HFFc6 (cell line): ENCODE measurements at regions not wholly inside any gene's neighbourhood (a gene's known extent, or its start where the extent isn't known, plus 50 kb on each side); places are given as distances from the start of the nearest gene placed in this dataset.

ENCODE experiments used
- DNase-seq: peaks from one replicate; pipeline ENCODE4 v3.0.0-alpha.2; 2018
- H3K27ac Mint-ChIP-seq: 2 replicates; pipeline ENCODE4 v1.8.0; 2020; ENCODE audit warnings: mild to moderate bottlenecking, mixed read lengths
- H3K27me3 Mint-ChIP-seq: 2 replicates; pipeline ENCODE4 v1.8.0; 2021; ENCODE audit warnings: mild to moderate bottlenecking, moderate library complexity, mixed read lengths; ENCODE audit not compliant: insufficient read depth
- H3K36me3 Mint-ChIP-seq: 2 replicates; pipeline ENCODE4 v1.8.0; 2021; ENCODE audit warnings: low read depth, mixed read lengths
- H3K4me1 Mint-ChIP-seq: 2 replicates; pipeline ENCODE4 v1.8.0; 2020; ENCODE audit warnings: low read depth, mixed read lengths
- H3K4me3 Mint-ChIP-seq: 2 replicates; pipeline ENCODE4 v1.8.0; 2020; ENCODE audit warnings: mild to moderate bottlenecking, moderate library complexity, mixed read lengths
- H3K9me3 Mint-ChIP-seq: 2 replicates; pipeline ENCODE4 v1.8.0; 2020; ENCODE audit warnings: mild to moderate bottlenecking, mixed read lengths
- CTCF ChIP-seq: fragments of 200-600 bp; sonication (generic); IDR thresholded peaks from 2 replicates; pipeline ENCODE4 v1.5.0; 2021; ENCODE audit warnings: antibody characterized with exemption, mild to moderate bottlenecking

- H3K27me3 Mint-ChIP-seq = no peaks in the 10 kb centered on the region; the same call in 1 of the 2 replicates
- peaks cover 85% of the 10 kb centered on the region for H3K4me1 Mint-ChIP-seq
- H3K9me3 Mint-ChIP-seq = no peaks in the 10 kb centered on the region
- no peak for TF ChIP-seq CTCF
- no peak overlapping the region; the same call in 1 of the 2 replicates for H3K4me3 Mint-ChIP-seq
- H3K36me3 Mint-ChIP-seq = no peaks in the 10 kb centered on the region
- peak overlapping the region; percentile 79 for H3K27ac Mint-ChIP-seq
- DNase-seq = no peak
Measured at GRCh38 chr1:184889902-184890301, 84.4 kb downstream of the NIBAN1 start.

- no peaks in the 10 kb centered on the region for H3K9me3 Mint-ChIP-seq
Measured at GRCh38 chr1:184889166-184889565, 85.1 kb downstream of the NIBAN1 start.

GRCh38 chr1:184888505-184888904 lies 85.8 kb downstream of the NIBAN1 start:
- Mint-ChIP-seq H3K4me3 (peak overlapping the region; percentile 17), H3K4me1 (peaks cover 80% of the 10 kb centered on the region), H3K9me3 (no peaks in the 10 kb centered on the region), H3K27ac (peak overlapping the region; percentile 57), H3K36me3 (peaks cover 3% of the 10 kb centered on the region; the same call in 1 of the 2 replicates), H3K27me3 (no peaks in the 10 kb centered on the region; the same call in 1 of the 2 replicates)
- TF ChIP-seq CTCF = no peak
- peak; percentile 71 for DNase-seq

More at GRCh38 chr1:184889166-184889565, 85.1 kb downstream of the NIBAN1 start:
- Mint-ChIP-seq H3K27me3 (no peaks in the 10 kb centered on the region; the same call in 1 of the 2 replicates), H3K4me3 (no peak overlapping the region), H3K36me3 (no peaks in the 10 kb centered on the region), H3K27ac (peak overlapping the region; percentile 79; the same call in 1 of the 2 replicates), H3K4me1 (peaks cover 82% of the 10 kb centered on the region)
- TF ChIP-seq CTCF = no peak
- no peak for DNase-seq

GRCh38 chr1:184882957-184883815 lies 91.1 kb downstream of the NIBAN1 start:
- no peak for DNase-seq
- no peak overlapping the region for H3K4me3 Mint-ChIP-seq
- no peaks in the 10 kb centered on the region for H3K9me3 Mint-ChIP-seq
- no peak for TF ChIP-seq CTCF
- peaks cover 12% of the 10 kb centered on the region; the same call in 1 of the 2 replicates for H3K36me3 Mint-ChIP-seq
- H3K4me1 Mint-ChIP-seq = peaks cover 63% of the 10 kb centered on the region
- H3K27ac Mint-ChIP-seq = no peak overlapping the region
- H3K27me3 Mint-ChIP-seq = no peaks in the 10 kb centered on the region

DNA sequence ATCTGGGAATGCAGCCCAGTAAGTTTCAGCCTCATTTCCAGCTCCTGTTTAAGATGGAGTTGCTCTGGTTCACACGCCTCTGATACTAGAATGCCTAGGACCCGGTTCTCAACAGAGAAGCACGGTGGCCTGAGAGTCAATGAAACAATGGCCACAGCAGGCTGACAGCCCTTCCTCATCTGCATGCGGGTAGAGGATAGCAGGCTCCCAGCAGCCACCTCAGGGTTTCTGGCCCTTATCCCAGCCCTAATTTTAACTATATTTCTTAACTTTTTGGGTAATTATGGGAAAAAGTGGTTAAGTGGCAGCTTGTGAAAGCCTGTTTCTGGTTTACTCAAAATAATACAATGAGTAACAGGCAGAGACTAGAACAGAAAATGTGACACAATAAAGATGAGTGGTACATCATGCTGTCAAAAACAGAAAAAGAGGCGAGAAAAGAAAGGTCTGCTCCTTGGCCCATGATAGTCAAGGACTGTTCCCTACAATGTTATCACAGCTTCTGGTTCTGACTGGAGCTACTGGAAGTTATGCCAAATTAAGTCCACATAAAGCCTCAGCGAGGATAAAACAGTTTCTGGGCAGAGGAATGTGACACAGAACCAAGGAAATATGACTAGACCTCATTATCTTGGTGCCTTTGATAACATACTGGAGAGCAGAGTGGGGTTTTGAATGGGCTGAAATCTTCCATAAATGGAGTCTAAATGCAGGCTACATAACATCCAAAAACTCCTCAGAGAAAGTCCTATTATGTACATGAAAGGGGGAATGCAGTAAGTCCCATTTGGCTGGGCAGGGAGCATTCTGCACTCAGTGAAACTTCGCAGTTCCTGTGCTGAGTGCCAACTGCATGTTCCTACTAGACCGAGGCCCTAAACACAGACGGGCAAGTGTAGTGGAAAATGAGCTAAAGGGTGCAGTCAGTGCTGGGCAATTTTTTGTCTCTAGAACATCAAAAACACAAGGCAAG lies 92.1 kb downstream of the NIBAN1 start:
- Mint-ChIP-seq H3K27ac (peak overlapping the region; percentile 29), H3K9me3 (no peaks in the 10 kb centered on the region), H3K27me3 (no peaks in the 10 kb centered on the region), H3K36me3 (peaks cover 12% of the 10 kb centered on the region; the same call in 1 of the 2 replicates), H3K4me3 (no peak overlapping the region), H3K4me1 (peaks cover 53% of the 10 kb centered on the region)
- no peak for TF ChIP-seq CTCF
- DNase-seq = no peak
